ENCODE measurements at regions not wholly inside any gene's neighbourhood (a gene's known extent, or its start where the extent isn't known, plus 50 kb on each side); places are given as distances from the start of the nearest gene placed in this dataset.
"Not testable (repeated sequence)": the region's sequence is repeated elsewhere in the genome, so short reads cannot be mapped to it uniquely, and the experiment has no call there.

DNA sequence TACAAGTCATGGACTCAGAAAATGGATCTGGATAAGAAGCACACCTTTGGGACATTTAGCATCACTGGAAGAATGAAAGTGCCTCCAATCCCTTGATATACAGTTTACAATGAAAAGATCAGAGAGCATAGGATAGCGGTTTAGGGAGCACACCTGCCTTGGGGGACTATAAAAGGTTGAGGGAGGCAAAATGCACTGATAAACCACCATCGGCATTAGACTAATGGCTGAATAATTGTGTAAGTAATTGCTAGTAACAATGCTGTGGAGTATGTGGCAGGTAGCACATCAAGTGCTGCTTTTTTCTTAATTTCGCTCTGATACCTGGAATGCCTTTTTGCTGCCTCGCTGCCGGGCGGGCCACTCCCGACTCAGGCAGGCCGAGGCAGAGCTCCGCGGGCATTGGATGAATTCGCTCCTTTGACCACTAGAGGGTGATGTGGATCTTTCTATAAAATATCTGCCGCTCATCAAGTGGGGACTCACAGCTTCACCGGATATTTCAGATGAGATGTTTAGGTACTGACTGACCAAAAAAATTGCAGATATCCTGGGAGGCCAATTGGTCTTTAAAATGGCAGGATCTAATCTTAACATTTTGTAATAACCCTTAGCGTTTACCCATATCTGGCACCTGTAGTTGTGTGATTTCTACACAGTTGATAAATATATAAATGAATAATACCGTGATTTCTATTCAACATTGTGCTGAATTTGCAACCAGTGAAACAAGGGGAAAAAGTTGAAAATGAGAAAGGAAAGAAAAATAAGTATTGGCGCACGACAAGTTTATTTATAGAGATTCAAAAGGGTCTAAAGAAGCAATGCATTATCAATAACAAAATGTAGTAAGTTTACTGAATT lies 116.8 kb upstream of the PRSS1 start:
- no peaks in the 10 kb centered on the region for H3K4me1 ChIP-seq (ENCODE audit: control insufficient read depth, insufficient read depth, low read length)
- H3K36me3 ChIP-seq (ENCODE audit: control insufficient read depth, insufficient read depth, low read length) = no peaks in the 10 kb centered on the region
- no peaks in the 10 kb centered on the region for H3K9me3 ChIP-seq (ENCODE audit: control insufficient read depth, low read length)
- no peak overlapping the region for H3K4me3 ChIP-seq (ENCODE audit: low read length)
- H3K9ac ChIP-seq (ENCODE audit: low read length) = no peak overlapping the region
- H3K27me3 ChIP-seq (ENCODE audit: control insufficient read depth, insufficient read depth, low read length) = no peaks in the 10 kb centered on the region

DNA sequence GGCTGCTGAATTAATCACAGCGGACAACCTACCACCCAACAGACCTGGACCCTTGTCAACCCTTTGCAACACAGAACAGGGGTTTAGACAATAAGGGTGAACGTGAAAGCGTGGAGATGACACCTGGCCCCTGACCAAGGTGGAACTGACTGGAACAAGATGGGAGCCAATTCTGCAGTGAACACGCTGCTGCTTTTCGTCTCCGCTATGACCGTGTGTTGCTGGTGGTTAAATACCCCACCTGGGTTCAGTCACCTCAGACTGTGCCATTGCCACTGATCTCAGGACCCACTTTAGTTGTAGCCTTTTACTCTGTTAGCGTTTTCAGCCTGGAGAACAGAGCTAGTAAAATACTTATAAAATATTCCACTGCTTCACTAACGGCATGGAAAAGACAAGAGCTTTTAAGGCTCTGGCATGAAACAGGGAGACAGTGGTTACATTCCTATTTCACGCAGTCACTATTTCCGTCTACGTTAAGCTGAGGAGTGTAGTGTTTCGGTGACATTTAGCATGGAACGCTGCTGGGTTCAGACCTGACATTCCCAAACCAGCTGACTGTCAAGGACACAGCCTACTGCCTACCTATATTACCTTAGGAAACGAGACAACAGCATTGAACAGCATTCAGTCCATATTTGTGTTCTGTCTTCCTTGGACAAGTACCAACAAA lies 119.5 kb upstream of the PRSS1 start:
- Histone ChIP-seq H3K4me1 (ENCODE audit: control insufficient read depth, insufficient read depth, low read length) (no peaks in the 10 kb centered on the region), H3K4me3 (ENCODE audit: low read length) (no peak overlapping the region), H3K27me3 (ENCODE audit: control insufficient read depth, insufficient read depth, low read length) (peaks cover 5% of the 10 kb centered on the region), H3K9ac (ENCODE audit: low read length) (no peak overlapping the region), H3K36me3 (ENCODE audit: control insufficient read depth, insufficient read depth, low read length) (no peaks in the 10 kb centered on the region), H3K9me3 (ENCODE audit: control insufficient read depth, low read length) (no peaks in the 10 kb centered on the region)

DNA sequence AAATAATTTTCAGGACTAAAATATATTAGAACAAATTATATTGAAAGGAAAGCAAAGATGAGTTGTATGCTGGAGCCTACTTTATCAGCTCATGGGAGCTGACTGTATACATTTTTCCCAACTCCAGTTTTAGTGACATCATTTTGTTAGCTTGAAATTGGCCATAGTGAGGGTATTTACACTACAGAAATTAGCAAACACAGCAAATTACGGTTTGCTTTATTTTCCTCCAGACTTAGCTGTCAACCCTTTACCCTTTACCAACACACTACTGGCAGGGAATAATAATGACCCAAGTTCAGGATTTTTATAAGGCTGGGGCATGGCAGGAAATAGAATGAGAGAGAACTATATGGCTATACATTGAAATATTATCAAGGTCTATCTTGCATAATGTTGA lies 120.3 kb upstream of the PRSS1 start:
- peaks cover 5% of the 10 kb centered on the region for H3K27me3 ChIP-seq (ENCODE audit: control insufficient read depth, insufficient read depth, low read length)
- H3K9me3 ChIP-seq (ENCODE audit: control insufficient read depth, low read length) = no peaks in the 10 kb centered on the region
- H3K4me1 ChIP-seq (ENCODE audit: control insufficient read depth, insufficient read depth, low read length) = no peaks in the 10 kb centered on the region

DNA sequence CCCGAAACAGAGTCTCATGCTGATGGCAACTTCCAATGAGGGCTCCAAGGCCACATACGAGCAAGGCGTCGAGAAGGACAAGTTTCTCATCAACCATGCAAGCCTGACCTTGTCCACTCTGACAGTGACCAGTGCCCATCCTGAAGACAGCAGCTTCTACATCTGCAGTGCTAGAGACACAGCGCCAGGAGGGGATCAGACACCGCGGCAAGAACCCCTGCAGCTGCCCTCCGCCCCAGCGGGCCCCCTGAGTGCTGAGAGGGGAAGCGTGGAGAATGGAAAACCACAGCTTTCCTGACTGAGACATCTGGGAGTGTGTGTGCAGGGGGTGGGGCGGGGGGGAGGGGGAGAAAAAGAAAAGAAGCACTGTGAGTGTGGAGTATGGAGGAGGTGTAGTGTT lies 122.0 kb upstream of the PRSS1 start:
- H3K27me3 ChIP-seq (ENCODE audit: control insufficient read depth, insufficient read depth, low read length); H3K4me3 ChIP-seq (ENCODE audit: low read length): not testable (repeated sequence)

More for the DNA sequence above, 120.3 kb upstream of the PRSS1 start:
- H3K9ac ChIP-seq (ENCODE audit: low read length) = no peak overlapping the region
- no peaks in the 10 kb centered on the region for H3K36me3 ChIP-seq (ENCODE audit: control insufficient read depth, insufficient read depth, low read length)
- H3K4me3 ChIP-seq (ENCODE audit: low read length) = no peak overlapping the region

DNA sequence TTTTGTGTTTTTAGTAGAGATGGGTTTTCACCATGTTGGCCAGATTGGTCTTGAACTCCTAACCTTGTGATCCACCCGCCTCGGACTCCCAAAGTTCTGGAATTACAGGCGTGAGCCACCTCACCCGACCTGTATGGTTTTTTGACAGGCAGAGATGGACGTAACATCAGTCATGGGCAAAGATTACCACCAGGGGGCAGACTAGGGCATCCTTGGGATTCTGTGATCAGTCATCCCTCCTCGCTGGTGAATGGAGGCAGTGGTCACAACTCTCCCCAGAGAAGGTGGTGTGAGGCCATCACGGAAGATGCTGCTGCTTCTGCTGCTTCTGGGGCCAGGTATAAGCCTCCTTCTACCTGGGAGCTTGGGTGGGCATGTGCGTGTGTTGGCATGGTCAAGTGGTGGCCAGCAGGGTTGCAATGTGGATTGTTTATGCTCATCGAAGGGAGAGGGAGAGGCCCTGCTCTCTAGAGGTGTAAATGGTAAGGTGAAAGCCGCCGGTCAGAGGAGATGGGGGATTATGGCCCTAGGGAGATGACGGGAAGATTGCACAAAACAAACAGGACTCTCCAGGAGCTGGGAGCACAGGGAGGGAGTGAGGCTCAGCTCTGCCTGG lies 122.7 kb upstream of the PRSS1 start:
- no peak overlapping the region for H3K4me3 ChIP-seq (ENCODE audit: low read length)
- H3K36me3 ChIP-seq (ENCODE audit: control insufficient read depth, insufficient read depth, low read length) = no peaks in the 10 kb centered on the region
- no peaks in the 10 kb centered on the region for H3K4me1 ChIP-seq (ENCODE audit: control insufficient read depth, insufficient read depth, low read length)
- no peak overlapping the region for H3K9ac ChIP-seq (ENCODE audit: low read length)
- peaks cover 5% of the 10 kb centered on the region for H3K27me3 ChIP-seq (ENCODE audit: control insufficient read depth, insufficient read depth, low read length)
- no peaks in the 10 kb centered on the region for H3K9me3 ChIP-seq (ENCODE audit: control insufficient read depth, low read length)

More for the DNA sequence above, 122.0 kb upstream of the PRSS1 start:
- H3K9ac ChIP-seq (ENCODE audit: low read length); H3K4me1 ChIP-seq (ENCODE audit: control insufficient read depth, insufficient read depth, low read length); H3K9me3 ChIP-seq (ENCODE audit: control insufficient read depth, low read length); H3K36me3 ChIP-seq (ENCODE audit: control insufficient read depth, insufficient read depth, low read length): not testable (repeated sequence)

DNA sequence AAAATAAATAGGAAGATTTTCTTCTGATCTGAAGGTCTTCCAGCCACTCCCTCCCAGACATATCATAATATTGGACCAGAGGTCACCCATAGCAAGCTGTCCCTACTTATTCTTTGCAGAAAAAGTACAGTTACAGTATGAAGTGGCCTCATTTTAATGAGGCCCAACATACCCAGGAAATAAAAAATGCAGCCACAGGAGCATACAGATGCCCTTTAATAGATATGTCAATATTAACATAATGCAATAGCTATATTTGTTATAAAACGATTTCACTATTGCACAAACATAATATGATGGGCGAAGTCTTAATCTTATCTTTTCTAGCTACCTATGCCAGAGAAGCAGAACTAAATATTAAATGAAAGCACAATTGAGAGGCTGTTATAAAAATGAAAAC lies 124.1 kb upstream of the PRSS1 start:
- H3K9me3 ChIP-seq (ENCODE audit: control insufficient read depth, low read length); H3K36me3 ChIP-seq (ENCODE audit: control insufficient read depth, insufficient read depth, low read length); H3K4me1 ChIP-seq (ENCODE audit: control insufficient read depth, insufficient read depth, low read length); H3K9ac ChIP-seq (ENCODE audit: low read length); H3K27me3 ChIP-seq (ENCODE audit: control insufficient read depth, insufficient read depth, low read length); H3K4me3 ChIP-seq (ENCODE audit: low read length): not testable (repeated sequence)

DNA sequence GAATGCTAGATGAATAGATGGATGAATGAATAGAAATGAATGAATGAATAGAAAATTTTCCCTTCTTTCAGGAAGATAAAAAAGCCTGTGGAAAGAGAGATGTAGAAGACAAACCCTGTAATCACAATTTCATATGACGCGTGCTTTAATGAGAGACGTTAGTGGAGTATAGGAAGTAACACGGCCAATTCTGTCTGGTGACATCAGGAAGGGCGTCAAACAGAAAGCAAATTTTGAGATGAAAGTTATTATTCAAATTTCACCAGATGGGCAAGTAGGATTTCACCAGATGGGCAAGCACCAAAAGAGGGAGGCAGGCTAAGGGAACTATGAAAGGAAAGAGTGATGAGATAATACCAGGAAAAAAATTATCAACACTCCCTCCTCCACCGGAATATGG lies 128.9 kb upstream of the PRSS1 start:
- Histone ChIP-seq H3K4me1 (ENCODE audit: control insufficient read depth, insufficient read depth, low read length) (no peaks in the 10 kb centered on the region), H3K9me3 (ENCODE audit: control insufficient read depth, low read length) (no peaks in the 10 kb centered on the region), H3K4me3 (ENCODE audit: low read length) (no peak overlapping the region), H3K36me3 (ENCODE audit: control insufficient read depth, insufficient read depth, low read length) (no peaks in the 10 kb centered on the region), H3K9ac (ENCODE audit: low read length) (no peak overlapping the region), H3K27me3 (ENCODE audit: control insufficient read depth, insufficient read depth, low read length) (no peaks in the 10 kb centered on the region)

DNA sequence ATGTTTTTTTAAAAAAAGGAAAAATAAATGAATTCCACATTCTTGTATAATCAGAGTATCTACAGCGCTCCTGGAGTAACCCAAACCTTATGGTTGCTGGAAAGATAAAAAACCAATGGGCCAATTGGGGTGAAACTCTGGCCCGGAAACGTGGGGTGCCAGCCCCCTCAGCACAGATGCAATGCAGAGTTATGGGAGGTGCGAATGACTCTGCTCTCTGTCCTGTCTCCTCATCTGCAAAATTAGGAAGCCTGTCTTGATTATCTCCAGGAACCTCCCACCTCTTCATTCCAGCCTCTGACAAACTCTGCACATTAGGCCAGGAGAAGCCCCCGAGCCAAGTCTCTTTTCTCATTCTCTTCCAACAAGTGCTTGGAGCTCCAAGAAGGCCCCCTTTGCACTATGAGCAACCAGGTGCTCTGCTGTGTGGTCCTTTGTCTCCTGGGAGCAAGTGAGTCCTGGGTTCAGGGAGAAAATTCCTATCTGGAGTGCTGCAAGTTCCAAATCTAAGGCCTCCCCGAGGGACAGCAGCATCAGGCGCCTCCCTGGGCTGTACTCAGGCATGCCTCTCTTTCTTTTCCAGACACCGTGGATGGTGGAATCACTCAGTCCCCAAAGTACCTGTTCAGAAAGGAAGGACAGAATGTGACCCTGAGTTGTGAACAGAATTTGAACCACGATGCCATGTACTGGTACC lies 130.5 kb upstream of the PRSS1 start:
- no peak overlapping the region for H3K9ac ChIP-seq (ENCODE audit: low read length)
- H3K27me3 ChIP-seq (ENCODE audit: control insufficient read depth, insufficient read depth, low read length) = no peaks in the 10 kb centered on the region

DNA sequence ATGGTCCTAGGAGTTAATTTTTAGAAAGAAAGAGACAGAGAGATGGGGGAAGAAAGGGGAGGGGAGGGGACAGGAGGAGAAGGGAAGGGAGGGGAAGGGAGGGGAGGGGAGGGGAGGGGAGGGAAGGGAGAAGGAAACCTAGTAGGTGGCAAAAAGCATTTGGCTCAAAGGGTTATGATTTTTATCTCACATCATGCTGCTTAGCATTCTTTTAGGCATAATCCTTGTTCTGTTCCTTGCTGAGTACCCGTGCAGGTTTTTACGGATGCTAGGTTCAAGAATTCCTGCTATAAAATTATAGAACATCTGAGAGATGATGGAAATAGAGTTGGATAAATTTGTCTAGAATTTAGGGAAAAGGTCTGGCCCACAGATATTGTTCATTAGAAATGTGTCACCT lies 132.4 kb upstream of the PRSS1 start:
- H3K27me3 ChIP-seq (ENCODE audit: control insufficient read depth, insufficient read depth, low read length) = no peaks in the 10 kb centered on the region
- no peak overlapping the region for H3K4me3 ChIP-seq (ENCODE audit: low read length)
- no peaks in the 10 kb centered on the region for H3K36me3 ChIP-seq (ENCODE audit: control insufficient read depth, insufficient read depth, low read length)
- H3K9me3 ChIP-seq (ENCODE audit: control insufficient read depth, low read length) = no peaks in the 10 kb centered on the region
- no peak overlapping the region for H3K9ac ChIP-seq (ENCODE audit: low read length)
- H3K4me1 ChIP-seq (ENCODE audit: control insufficient read depth, insufficient read depth, low read length) = no peaks in the 10 kb centered on the region

More for the DNA sequence above, 130.5 kb upstream of the PRSS1 start:
- no peaks in the 10 kb centered on the region for H3K36me3 ChIP-seq (ENCODE audit: control insufficient read depth, insufficient read depth, low read length)
- H3K9me3 ChIP-seq (ENCODE audit: control insufficient read depth, low read length) = no peaks in the 10 kb centered on the region
- no peaks in the 10 kb centered on the region for H3K4me1 ChIP-seq (ENCODE audit: control insufficient read depth, insufficient read depth, low read length)
- no peak overlapping the region for H3K4me3 ChIP-seq (ENCODE audit: low read length)

DNA sequence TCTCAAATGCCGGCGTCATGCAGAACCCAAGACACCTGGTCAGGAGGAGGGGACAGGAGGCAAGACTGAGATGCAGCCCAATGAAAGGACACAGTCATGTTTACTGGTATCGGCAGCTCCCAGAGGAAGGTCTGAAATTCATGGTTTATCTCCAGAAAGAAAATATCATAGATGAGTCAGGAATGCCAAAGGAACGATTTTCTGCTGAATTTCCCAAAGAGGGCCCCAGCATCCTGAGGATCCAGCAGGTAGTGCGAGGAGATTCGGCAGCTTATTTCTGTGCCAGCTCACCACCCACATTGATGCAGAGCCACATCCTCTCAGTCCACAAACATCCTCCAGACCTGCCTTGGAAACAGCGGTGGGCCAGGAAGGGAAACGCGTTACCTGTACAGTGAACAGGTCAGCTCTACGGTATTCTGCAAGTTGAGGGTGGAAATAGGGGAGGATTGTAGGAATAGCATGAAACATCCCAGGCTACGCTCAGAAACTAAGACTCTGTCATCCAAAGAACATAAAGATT lies 133.1 kb upstream of the PRSS1 start:
- H3K27me3 ChIP-seq (ENCODE audit: control insufficient read depth, insufficient read depth, low read length) = no peaks in the 10 kb centered on the region
- H3K9ac ChIP-seq (ENCODE audit: low read length) = no peak overlapping the region
- no peaks in the 10 kb centered on the region for H3K36me3 ChIP-seq (ENCODE audit: control insufficient read depth, insufficient read depth, low read length)
- no peaks in the 10 kb centered on the region for H3K9me3 ChIP-seq (ENCODE audit: control insufficient read depth, low read length)
- H3K4me3 ChIP-seq (ENCODE audit: low read length) = no peak overlapping the region
- no peaks in the 10 kb centered on the region for H3K4me1 ChIP-seq (ENCODE audit: control insufficient read depth, insufficient read depth, low read length)

DNA sequence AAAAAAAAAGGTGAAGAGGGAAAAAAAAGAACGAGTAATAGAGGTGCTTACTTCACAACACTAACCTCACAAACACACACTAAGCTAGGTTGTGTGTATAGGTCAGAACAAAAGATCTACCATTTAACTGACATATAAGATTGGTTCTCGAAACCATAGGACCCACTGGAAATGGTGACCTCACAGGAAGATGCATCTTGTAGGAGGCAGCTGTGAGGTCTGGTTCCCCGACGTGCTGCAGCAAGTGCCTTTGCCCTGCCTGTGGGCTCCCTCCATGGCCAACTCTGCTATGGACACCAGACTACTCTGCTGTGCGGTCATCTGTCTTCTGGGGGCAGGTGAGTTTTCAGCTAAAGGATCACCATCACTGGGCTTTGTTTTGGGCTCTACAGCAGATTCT lies 133.8 kb upstream of the PRSS1 start:
- H3K4me1 ChIP-seq (ENCODE audit: control insufficient read depth, insufficient read depth, low read length) = no peaks in the 10 kb centered on the region
- no peak overlapping the region for H3K4me3 ChIP-seq (ENCODE audit: low read length)
- H3K9me3 ChIP-seq (ENCODE audit: control insufficient read depth, low read length) = no peaks in the 10 kb centered on the region
- H3K36me3 ChIP-seq (ENCODE audit: control insufficient read depth, insufficient read depth, low read length) = no peaks in the 10 kb centered on the region
- H3K27me3 ChIP-seq (ENCODE audit: control insufficient read depth, insufficient read depth, low read length) = no peaks in the 10 kb centered on the region
- H3K9ac ChIP-seq (ENCODE audit: low read length) = no peak overlapping the region
